Fibroblast of the aortic adventitia (primary cell): ENCODE measurements at regions not wholly inside any gene's neighbourhood (a gene's known extent, or its start where the extent isn't known, plus 50 kb on each side); places are given as distances from the start of the nearest gene placed in this dataset.
"Not testable (repeated sequence)": the region's sequence is repeated elsewhere in the genome, so short reads cannot be mapped to it uniquely, and the experiment has no call there.

Source experiments
- DNase-seq: peaks from one replicate; pipeline ENCODE4 v3.0.0-alpha.2; 2010; ENCODE audit warnings: low read depth
- H3K4me3 ChIP-seq: 2 replicates; pipeline ENCODE4 v1.5.1; 2011; ENCODE audit warnings: low read depth, mild to moderate bottlenecking, control low read depth, low read length, moderate library complexity
- TF ChIP-seq, protein P1 (sequence below): IDR thresholded peaks from 2 replicates; pipeline ENCODE4 v1.5.1; 2011; ENCODE audit warnings: mild to moderate bottlenecking, low read length, control low read depth, inconsistent platforms; ENCODE audit not compliant: insufficient read depth

DNA sequence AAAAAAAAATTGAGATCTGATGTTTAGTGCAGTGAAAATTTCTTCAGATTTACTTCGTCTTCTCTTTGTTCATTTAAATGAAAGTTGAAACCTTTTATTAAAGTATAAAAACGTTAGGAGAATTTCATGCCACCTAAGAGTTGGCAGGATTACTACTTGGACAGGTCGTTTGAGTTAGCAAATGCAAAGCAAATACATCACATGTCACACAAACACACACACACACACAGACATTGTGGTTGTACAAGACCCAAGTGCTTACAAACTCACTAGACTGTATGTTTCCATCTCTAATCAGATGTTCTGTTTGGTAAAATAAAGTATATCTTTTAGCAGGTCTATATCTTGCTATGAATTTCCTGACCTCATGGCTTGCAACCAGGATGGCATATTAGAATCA, 185.6 kb upstream of the COX10 start:
- no peak overlapping the region for H3K4me3 ChIP-seq
- DNase-seq: no peak
- TF ChIP-seq, protein P1, sequence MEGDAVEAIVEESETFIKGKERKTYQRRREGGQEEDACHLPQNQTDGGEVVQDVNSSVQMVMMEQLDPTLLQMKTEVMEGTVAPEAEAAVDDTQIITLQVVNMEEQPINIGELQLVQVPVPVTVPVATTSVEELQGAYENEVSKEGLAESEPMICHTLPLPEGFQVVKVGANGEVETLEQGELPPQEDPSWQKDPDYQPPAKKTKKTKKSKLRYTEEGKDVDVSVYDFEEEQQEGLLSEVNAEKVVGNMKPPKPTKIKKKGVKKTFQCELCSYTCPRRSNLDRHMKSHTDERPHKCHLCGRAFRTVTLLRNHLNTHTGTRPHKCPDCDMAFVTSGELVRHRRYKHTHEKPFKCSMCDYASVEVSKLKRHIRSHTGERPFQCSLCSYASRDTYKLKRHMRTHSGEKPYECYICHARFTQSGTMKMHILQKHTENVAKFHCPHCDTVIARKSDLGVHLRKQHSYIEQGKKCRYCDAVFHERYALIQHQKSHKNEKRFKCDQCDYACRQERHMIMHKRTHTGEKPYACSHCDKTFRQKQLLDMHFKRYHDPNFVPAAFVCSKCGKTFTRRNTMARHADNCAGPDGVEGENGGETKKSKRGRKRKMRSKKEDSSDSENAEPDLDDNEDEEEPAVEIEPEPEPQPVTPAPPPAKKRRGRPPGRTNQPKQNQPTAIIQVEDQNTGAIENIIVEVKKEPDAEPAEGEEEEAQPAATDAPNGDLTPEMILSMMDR: no peak

DNA sequence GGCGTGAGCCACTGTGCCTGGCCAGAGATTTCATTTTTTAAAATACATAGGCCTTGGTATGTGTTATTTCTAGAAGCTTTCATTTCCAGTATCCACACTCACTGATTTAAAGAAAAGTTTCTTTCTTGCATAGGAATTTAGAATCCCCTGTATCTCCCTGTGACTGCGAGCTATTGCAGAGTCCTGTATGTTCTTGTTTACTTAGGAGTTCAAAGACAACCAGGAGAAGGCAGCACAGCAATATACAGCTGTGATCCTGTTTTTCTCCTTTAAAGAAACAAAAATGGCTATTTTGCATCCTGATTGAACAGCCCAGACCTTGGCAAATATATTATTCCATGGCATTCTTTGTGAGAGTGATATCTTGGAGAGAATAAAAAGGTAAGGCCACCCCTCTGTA, 185.0 kb upstream of the COX10 start:
- no peak overlapping the region for H3K4me3 ChIP-seq
- TF ChIP-seq, protein P1: no peak
- DNase-seq: no peak

DNA sequence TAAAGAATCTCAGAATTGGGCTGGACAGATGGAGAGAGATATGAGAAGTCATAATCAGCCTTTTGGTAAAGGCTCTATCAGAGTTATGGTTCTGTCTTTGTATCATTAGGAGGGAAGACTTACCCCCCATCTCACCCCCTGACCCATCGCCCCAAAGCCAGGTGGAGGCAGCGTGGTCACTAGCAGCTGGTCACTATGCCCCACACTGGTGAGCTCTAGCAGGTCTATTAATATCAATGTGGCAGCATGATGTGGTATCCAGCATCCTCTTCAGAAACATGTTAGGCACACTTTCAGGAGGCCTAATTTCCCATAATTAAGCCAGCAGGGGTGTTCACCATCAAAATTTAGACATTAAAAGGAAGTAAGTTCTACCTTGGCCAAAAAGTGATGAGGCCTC, 183.8 kb upstream of the COX10 start:
- no peak overlapping the region for H3K4me3 ChIP-seq
- TF ChIP-seq, protein P1: no peak
- no peak for DNase-seq

GRCh38 chr17:13885953-13886889, 183.1 kb upstream of the COX10 start:
- DNase-seq: no peak
- H3K4me3 ChIP-seq: no peak overlapping the region
- TF ChIP-seq, protein P1: no peak

- TF ChIP-seq, protein P1: no peak
- peak; percentile 27 for DNase-seq
- no peak overlapping the region for H3K4me3 ChIP-seq
These were observed 181.2 kb upstream of the COX10 start for GRCh38 chr17:13888056-13888609.

DNA sequence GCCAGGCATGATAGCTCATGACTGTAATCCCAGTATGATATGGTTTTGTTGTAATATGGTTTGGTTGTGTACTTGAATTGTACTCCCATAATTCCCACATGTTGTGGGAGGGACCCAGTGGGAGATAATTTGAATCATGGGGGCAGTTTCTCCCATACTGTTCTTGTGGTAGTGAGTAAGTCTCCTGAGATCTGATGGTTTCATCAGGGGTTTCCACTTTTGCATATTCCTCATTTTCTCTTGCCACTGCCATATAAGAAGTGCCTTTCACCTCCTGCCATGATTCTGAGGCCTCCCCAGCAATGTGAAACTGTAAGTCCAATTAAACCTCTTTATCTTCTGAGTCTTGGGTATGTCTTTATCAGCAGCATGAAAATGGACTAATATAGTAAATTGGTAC, 160.3 kb upstream of the COX10 start:
- not testable (repeated sequence) for H3K4me3 ChIP-seq, DNase-seq

- TF ChIP-seq, protein P1: no peak
- DNase-seq: no peak
- no peak overlapping the region for H3K4me3 ChIP-seq
These were observed 159.3 kb upstream of the COX10 start for GRCh38 chr17:13909901-13910519.
